WTC11 (cell line): ENCODE measurements at regions not wholly inside any gene's neighbourhood (a gene's known extent, or its start where the extent isn't known, plus 50 kb on each side); places are given as distances from the start of the nearest gene placed in this dataset.

Source experiments
- ETV6 ChIP-seq: sonication (generic); formaldehyde crosslinking; IDR thresholded peaks from 2 replicates; pipeline ENCODE4 v1.8.1; 2022; ENCODE audit warnings: mild to moderate bottlenecking, missing genetic modification reagents
- NR2C2 ChIP-seq: sonication (generic); formaldehyde crosslinking; IDR thresholded peaks from 2 replicates; pipeline ENCODE4 v1.8.0; 2022; ENCODE audit warnings: mild to moderate bottlenecking, missing genetic modification reagents
- TEAD4 ChIP-seq: sonication (generic); formaldehyde crosslinking; IDR thresholded peaks from 2 replicates; pipeline ENCODE4 v1.8.0; 2022; ENCODE audit warnings: mild to moderate bottlenecking, missing genetic modification reagents
- TP53 ChIP-seq: sonication (generic); formaldehyde crosslinking; IDR thresholded peaks from 2 replicates; pipeline ENCODE4 v1.8.1; 2023; ENCODE audit warnings: mild to moderate bottlenecking, missing genetic modification reagents
- ZNF138 ChIP-seq: sonication (generic); formaldehyde crosslinking; conservative IDR thresholded peaks from 2 replicates; pipeline ENCODE4 v1.8.1; 2022; ENCODE audit warnings: mild to moderate bottlenecking, moderate library complexity, missing genetic modification reagents
- ZNF423 ChIP-seq: fragments of 250-450 bp; sonication (Bioruptor Pico); IDR thresholded peaks from 2 replicates; pipeline ENCODE4 v2.1.2; 2022; ENCODE audit warnings: mild to moderate bottlenecking, moderate library complexity
- TF ChIP-seq, protein P1 (sequence below): fragments of 200-600 bp; IDR thresholded peaks from 2 replicates; pipeline ENCODE4 v1.8.0; 2022; ENCODE audit warnings: antibody characterized with exemption
- TF ChIP-seq, protein P2 (sequence below): sonication (generic); formaldehyde crosslinking; IDR thresholded peaks from 2 replicates; pipeline ENCODE4 v1.8.0; 2022; ENCODE audit warnings: mild to moderate bottlenecking, missing genetic modification reagents
- TF ChIP-seq, protein P3 (sequence below): sonication (generic); formaldehyde crosslinking; IDR thresholded peaks from 2 replicates; pipeline ENCODE4 v1.8.0; 2023; ENCODE audit warnings: missing genetic modification reagents
- TF ChIP-seq, protein P4 (sequence below): sonication (generic); formaldehyde crosslinking; IDR thresholded peaks from 2 replicates; pipeline ENCODE4 v1.8.1; 2022; ENCODE audit warnings: mild to moderate bottlenecking, moderate library complexity, missing genetic modification reagents
- TF ChIP-seq, protein P5 (sequence below): sonication (generic); formaldehyde crosslinking; IDR thresholded peaks from 2 replicates; pipeline ENCODE4 v1.8.0; 2022; ENCODE audit warnings: mild to moderate bottlenecking, missing genetic modification reagents

DNA sequence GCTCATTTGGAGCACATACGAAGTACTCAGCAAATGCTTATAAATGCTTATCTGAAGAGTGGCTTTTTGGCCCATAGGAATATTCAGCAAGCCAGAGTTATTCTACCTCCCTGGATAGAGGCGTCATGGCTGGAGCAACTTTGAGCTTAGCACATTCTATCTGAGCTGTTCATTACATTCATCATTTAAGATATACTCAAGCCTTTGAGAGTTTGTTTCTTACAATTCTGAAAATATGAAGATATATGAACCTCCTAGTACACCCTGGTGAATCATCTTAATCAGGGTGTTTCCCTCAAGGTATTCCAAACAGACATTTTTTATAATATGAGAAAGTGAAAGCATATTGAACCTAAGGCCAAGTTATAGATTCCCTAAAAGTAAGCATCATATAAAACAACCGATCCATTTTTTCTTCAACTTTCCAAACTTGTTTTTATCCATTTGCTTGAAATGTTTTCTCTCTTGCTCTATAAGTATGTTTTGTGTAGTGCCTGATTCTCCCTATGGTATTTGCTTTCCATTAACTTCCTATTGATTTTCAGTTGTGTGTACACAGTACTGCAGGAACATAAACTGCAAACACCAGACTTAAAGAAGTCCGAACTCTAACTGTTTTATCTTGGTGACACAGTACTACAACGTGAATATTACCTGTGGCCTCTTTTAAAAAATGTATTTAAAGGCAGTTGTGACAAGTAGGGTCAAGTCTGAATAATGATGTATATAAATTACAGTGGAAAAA lies 139.7 kb upstream of the PTPRK start:
- TF ChIP-seq, protein P1, sequence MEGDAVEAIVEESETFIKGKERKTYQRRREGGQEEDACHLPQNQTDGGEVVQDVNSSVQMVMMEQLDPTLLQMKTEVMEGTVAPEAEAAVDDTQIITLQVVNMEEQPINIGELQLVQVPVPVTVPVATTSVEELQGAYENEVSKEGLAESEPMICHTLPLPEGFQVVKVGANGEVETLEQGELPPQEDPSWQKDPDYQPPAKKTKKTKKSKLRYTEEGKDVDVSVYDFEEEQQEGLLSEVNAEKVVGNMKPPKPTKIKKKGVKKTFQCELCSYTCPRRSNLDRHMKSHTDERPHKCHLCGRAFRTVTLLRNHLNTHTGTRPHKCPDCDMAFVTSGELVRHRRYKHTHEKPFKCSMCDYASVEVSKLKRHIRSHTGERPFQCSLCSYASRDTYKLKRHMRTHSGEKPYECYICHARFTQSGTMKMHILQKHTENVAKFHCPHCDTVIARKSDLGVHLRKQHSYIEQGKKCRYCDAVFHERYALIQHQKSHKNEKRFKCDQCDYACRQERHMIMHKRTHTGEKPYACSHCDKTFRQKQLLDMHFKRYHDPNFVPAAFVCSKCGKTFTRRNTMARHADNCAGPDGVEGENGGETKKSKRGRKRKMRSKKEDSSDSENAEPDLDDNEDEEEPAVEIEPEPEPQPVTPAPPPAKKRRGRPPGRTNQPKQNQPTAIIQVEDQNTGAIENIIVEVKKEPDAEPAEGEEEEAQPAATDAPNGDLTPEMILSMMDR, result no peak
- TF ChIP-seq, protein P2, sequence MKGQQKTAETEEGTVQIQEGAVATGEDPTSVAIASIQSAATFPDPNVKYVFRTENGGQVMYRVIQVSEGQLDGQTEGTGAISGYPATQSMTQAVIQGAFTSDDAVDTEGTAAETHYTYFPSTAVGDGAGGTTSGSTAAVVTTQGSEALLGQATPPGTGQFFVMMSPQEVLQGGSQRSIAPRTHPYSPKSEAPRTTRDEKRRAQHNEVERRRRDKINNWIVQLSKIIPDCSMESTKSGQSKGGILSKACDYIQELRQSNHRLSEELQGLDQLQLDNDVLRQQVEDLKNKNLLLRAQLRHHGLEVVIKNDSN (CRISPR knock-in tag), result no peak
- TF ChIP-seq ZNF138 (CRISPR knock-in tag), result no peak
- TF ChIP-seq TP53 (CRISPR knock-in tag), result no peak
- TF ChIP-seq, protein P3, sequence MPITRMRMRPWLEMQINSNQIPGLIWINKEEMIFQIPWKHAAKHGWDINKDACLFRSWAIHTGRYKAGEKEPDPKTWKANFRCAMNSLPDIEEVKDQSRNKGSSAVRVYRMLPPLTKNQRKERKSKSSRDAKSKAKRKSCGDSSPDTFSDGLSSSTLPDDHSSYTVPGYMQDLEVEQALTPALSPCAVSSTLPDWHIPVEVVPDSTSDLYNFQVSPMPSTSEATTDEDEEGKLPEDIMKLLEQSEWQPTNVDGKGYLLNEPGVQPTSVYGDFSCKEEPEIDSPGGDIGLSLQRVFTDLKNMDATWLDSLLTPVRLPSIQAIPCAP (CRISPR knock-in tag), result no peak
- TF ChIP-seq, protein P4, sequence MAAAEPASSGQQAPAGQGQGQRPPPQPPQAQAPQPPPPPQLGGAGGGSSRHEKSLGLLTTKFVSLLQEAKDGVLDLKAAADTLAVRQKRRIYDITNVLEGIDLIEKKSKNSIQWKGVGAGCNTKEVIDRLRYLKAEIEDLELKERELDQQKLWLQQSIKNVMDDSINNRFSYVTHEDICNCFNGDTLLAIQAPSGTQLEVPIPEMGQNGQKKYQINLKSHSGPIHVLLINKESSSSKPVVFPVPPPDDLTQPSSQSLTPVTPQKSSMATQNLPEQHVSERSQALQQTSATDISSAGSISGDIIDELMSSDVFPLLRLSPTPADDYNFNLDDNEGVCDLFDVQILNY (CRISPR knock-in tag), result no peak
- TF ChIP-seq NR2C2, result no peak
- TF ChIP-seq, protein P5, sequence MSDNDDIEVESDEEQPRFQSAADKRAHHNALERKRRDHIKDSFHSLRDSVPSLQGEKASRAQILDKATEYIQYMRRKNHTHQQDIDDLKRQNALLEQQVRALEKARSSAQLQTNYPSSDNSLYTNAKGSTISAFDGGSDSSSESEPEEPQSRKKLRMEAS (CRISPR knock-in tag), result no peak
- no peak for TF ChIP-seq TEAD4
- TF ChIP-seq ETV6 (CRISPR knock-in tag), result no peak
- TF ChIP-seq ZNF423 (CRISPR knock-in tag), result no peak
